ENCODE measurements at regions not wholly inside any gene's neighbourhood (a gene's known extent, or its start where the extent isn't known, plus 50 kb on each side); places are given as distances from the start of the nearest gene placed in this dataset.

GRCh38 chr6:115629415-115629814 is 431.3 kb downstream of the FRK start:
- DNase-seq (ENCODE audit: low read depth in 2 of 2): no peak
- TF ChIP-seq CTCF (IDR thresholded peaks at IDR 0.05; ENCODE audit: low read depth, low read length): no peak

GRCh38 chr6:115618256-115618655 is 442.4 kb downstream of the FRK start:
- DNase-seq (ENCODE audit: low read depth in 2 of 2): no peak
- no peak overlapping the region for H3K4me3 ChIP-seq (replicated peaks in 1 of 2; ENCODE audit: low read depth in 2 of 2, low read length in 2 of 2)
- TF ChIP-seq CTCF (IDR thresholded peaks at IDR 0.05; ENCODE audit: low read depth, low read length): no peak

More at GRCh38 chr6:115629415-115629814, 431.3 kb downstream of the FRK start:
- H3K4me3 ChIP-seq (replicated peaks in 1 of 2; ENCODE audit: low read depth in 2 of 2, low read length in 2 of 2): no peak overlapping the region

- DNase-seq (ENCODE audit: low read depth in 2 of 2): no peak
- no peak overlapping the region for H3K4me3 ChIP-seq (replicated peaks in 1 of 2; ENCODE audit: low read depth in 2 of 2, low read length in 2 of 2)
- no peak for TF ChIP-seq CTCF (IDR thresholded peaks at IDR 0.05; ENCODE audit: low read depth, low read length)
These were observed 443.7 kb downstream of the FRK start for GRCh38 chr6:115617031-115617430.

GRCh38 chr6:115613488-115613887 is 447.2 kb downstream of the FRK start:
- peak; percentile 53 to 82 for DNase-seq (ENCODE audit: low read depth in 2 of 2)
- no peak for TF ChIP-seq CTCF (IDR thresholded peaks at IDR 0.05; ENCODE audit: low read depth, low read length)
- H3K4me3 ChIP-seq (replicated peaks in 1 of 2; ENCODE audit: low read depth in 2 of 2, low read length in 2 of 2): no peak overlapping the region

GRCh38 chr6:115612796-115613479 is 447.8 kb downstream of the FRK start:
- no peak for DNase-seq (ENCODE audit: low read depth in 2 of 2)
- no peak for TF ChIP-seq CTCF (IDR thresholded peaks at IDR 0.05; ENCODE audit: low read depth, low read length)
- no peak overlapping the region for H3K4me3 ChIP-seq (replicated peaks in 1 of 2; ENCODE audit: low read depth in 2 of 2, low read length in 2 of 2)

GRCh38 chr6:115612216-115612615 is 448.5 kb downstream of the FRK start:
- no peak for DNase-seq (ENCODE audit: low read depth in 2 of 2)
- no peak for TF ChIP-seq CTCF (IDR thresholded peaks at IDR 0.05; ENCODE audit: low read depth, low read length)
- H3K4me3 ChIP-seq (replicated peaks in 1 of 2; ENCODE audit: low read depth in 2 of 2, low read length in 2 of 2): no peak overlapping the region

- DNase-seq (ENCODE audit: low read depth in 2 of 2): no peak
- TF ChIP-seq CTCF (IDR thresholded peaks at IDR 0.05; ENCODE audit: low read depth, low read length): no peak
- H3K4me3 ChIP-seq (replicated peaks in 1 of 2; ENCODE audit: low read depth in 2 of 2, low read length in 2 of 2): no peak overlapping the region
These were observed 450.0 kb downstream of the FRK start for GRCh38 chr6:115610696-115611095.

Measured in cardiac fibroblast (primary cell).